ENCODE measurements at regions not wholly inside any gene's neighbourhood (a gene's known extent, or its start where the extent isn't known, plus 50 kb on each side); places are given as distances from the start of the nearest gene placed in this dataset.

DNA sequence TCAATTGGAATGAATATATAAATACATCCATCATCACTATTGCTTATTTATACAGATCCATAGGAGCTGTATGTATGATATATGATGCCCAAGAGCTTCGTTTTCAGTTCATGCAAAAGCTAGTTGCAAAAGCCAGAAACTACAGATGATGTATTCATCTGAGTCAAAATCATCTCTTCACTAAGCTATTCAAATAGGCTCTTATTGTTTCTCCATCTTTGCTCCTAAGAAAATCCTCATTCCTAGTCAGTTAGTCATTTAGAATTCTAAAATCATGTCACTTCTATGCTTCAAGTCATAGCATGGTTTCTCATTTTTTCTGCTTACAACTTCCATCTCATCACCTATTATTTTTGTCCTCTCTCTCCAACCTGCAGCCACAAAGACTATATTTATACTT, 300.1 kb upstream of the TRAM1L1 start:
- Histone ChIP-seq H3K9me3 (ENCODE audit: control insufficient read depth, low read depth, low read length) (no peaks in the 10 kb centered on the region), H4K5ac (ENCODE audit: insufficient read length, low read depth, low read length) (no peak overlapping the region), H3K23ac (ENCODE audit: insufficient read length, low read depth, low read length) (no peak overlapping the region), H3K9ac (ENCODE audit: extremely low read depth, insufficient read length, low read length) (no peak overlapping the region), H2AK5ac (ENCODE audit: insufficient read length, low read length) (no peak overlapping the region), H3T11ph (ENCODE audit: low read length) (no peak overlapping the region), H3K4ac (ENCODE audit: low read depth, low read length) (no peak overlapping the region), H2BK20ac (ENCODE audit: low read depth, low read length, poor library complexity, severe bottlenecking) (no peak overlapping the region), H3K23me2 (ENCODE audit: insufficient read length, low read depth, low read length, poor library complexity, severe bottlenecking) (no peaks in the 10 kb centered on the region), H3K56ac (ENCODE audit: insufficient read length, low read depth, low read length) (no peak overlapping the region), H2BK12ac (ENCODE audit: insufficient read length, low read depth, low read length) (no peak overlapping the region), H3K4me2 (ENCODE audit: insufficient read depth, insufficient read length, low read length) (no peak overlapping the region), H4K20me1 (ENCODE audit: control insufficient read depth, insufficient read depth, insufficient read length) (no peaks in the 10 kb centered on the region), H4K8ac (replicated peaks; ENCODE audit: insufficient read length, low read depth, low read length) (no peak overlapping the region), H3K14ac (ENCODE audit: insufficient read depth, low read length) (no peak overlapping the region), H2BK120ac (ENCODE audit: low read depth, low read length, poor library complexity, severe bottlenecking) (no peak overlapping the region), H4K91ac (ENCODE audit: insufficient read length, low read depth, low read length) (no peak overlapping the region), H3K79me1 (ENCODE audit: insufficient read depth, low read depth, low read length, poor library complexity, severe bottlenecking) (no peaks in the 10 kb centered on the region), H3K79me2 (ENCODE audit: insufficient read depth, low read length) (no peaks in the 10 kb centered on the region), H3K27me3 (ENCODE audit: insufficient read depth, low read length) (no peaks in the 10 kb centered on the region), H2AFZ (ENCODE audit: low read length) (no peak overlapping the region), H2BK5ac (ENCODE audit: insufficient read length, low read length) (no peak overlapping the region), H3K27ac (ENCODE audit: insufficient read length, low read depth, low read length) (no peak overlapping the region), H3K4me1 (ENCODE audit: insufficient read depth, low read length) (no peaks in the 10 kb centered on the region), H3K18ac (ENCODE audit: insufficient read length, low read depth, low read length) (no peak overlapping the region), H2BK15ac (ENCODE audit: low read depth, low read length) (no peak overlapping the region)
- Mint-ChIP-seq H3K36me3 (ENCODE audit: insufficient read depth in 1 of 3, low read depth in 3 of 3) (no peaks in the 10 kb centered on the region), H3K9me3 (no peaks in the 10 kb centered on the region), H3K27me3 (ENCODE audit: low read depth) (no peaks in the 10 kb centered on the region), H3K4me1 (no peaks in the 10 kb centered on the region), H3K27ac (no peak overlapping the region), H3K4me3 (no peak overlapping the region)
- TF ChIP-seq, protein P1, sequence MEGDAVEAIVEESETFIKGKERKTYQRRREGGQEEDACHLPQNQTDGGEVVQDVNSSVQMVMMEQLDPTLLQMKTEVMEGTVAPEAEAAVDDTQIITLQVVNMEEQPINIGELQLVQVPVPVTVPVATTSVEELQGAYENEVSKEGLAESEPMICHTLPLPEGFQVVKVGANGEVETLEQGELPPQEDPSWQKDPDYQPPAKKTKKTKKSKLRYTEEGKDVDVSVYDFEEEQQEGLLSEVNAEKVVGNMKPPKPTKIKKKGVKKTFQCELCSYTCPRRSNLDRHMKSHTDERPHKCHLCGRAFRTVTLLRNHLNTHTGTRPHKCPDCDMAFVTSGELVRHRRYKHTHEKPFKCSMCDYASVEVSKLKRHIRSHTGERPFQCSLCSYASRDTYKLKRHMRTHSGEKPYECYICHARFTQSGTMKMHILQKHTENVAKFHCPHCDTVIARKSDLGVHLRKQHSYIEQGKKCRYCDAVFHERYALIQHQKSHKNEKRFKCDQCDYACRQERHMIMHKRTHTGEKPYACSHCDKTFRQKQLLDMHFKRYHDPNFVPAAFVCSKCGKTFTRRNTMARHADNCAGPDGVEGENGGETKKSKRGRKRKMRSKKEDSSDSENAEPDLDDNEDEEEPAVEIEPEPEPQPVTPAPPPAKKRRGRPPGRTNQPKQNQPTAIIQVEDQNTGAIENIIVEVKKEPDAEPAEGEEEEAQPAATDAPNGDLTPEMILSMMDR (conservative IDR thresholded peaks at IDR 0.05) = no peak
- WGBS (ENCODE audit: extremely low coverage, insufficient read length, low lambda C conversion rate) = no CpG with 5 or more reads among the region's 1 CpG
- DNase-seq = no peak

All from H9 (cell line).